BJ (cell line): ENCODE measurements at regions not wholly inside any gene's neighbourhood (a gene's known extent, or its start where the extent isn't known, plus 50 kb on each side); places are given as distances from the start of the nearest gene placed in this dataset.

Source experiments
- CTCF ChIA-PET: fragments of 350-600 bp; formaldehyde crosslinking; extraction: SDS; loops from one replicate; lab custom pipeline; 2021; ENCODE audit warnings: antibody characterized with exemption, inconsistent platforms; lab: Yijun Ruan, JAX
- POLR2A ChIA-PET: fragments of 300-600 bp; sonication (Branson Sonifier 250); formaldehyde crosslinking; extraction: SDS; loops from one replicate; lab custom pipeline; 2021; ENCODE audit warnings: antibody characterized with exemption; lab: Charles Lee
- DNase-seq: peaks from one replicate; pipeline ENCODE4 v3.0.0-alpha.2; 2011; ENCODE audit warnings: low read depth
- H3K27me3 ChIP-seq: 2 replicates; pipeline ENCODE4 v1.6.0; 2011; ENCODE audit warnings: low read length; ENCODE audit not compliant: control insufficient read depth, insufficient read depth
- H3K36me3 ChIP-seq: 2 replicates; pipeline ENCODE4 v1.5.1; 2011; ENCODE audit warnings: low read length; ENCODE audit not compliant: control insufficient read depth, insufficient read depth
- H3K4me3 ChIP-seq: 2 replicates; pipeline ENCODE4 v1.5.1; 2011; ENCODE audit warnings: low read depth, mild to moderate bottlenecking, control low read depth, low read length
- CTCF ChIP-seq: IDR thresholded peaks from 2 replicates; pipeline ENCODE4 v1.5.1; 2011; ENCODE audit warnings: low read depth, mild to moderate bottlenecking, control low read depth, inconsistent platforms, low read length, moderate library complexity; ENCODE audit not compliant: insufficient read depth

GRCh38 chr2:45337481-45337880 is 273.6 kb downstream of the SRBD1 start:
- Histone ChIP-seq H3K36me3 (no peaks in the 10 kb centered on the region), H3K27me3 (peaks cover 7% of the 10 kb centered on the region), H3K4me3 (no peak overlapping the region)
- CTCF ChIA-PET = no interaction called here
- POLR2A ChIA-PET = no interaction called here
- TF ChIP-seq CTCF = no peak
- DNase-seq = no peak

- ChIA-PET CTCF (no interaction called here), POLR2A (no interaction called here)
- H3K36me3 ChIP-seq = no peaks in the 10 kb centered on the region
- no peak overlapping the region for H3K4me3 ChIP-seq
- TF ChIP-seq CTCF = no peak
- no peak for DNase-seq
- H3K27me3 ChIP-seq = peaks cover 2% of the 10 kb centered on the region
These were observed 276.9 kb downstream of the SRBD1 start for GRCh38 chr2:45334205-45334604.

- ChIA-PET CTCF (interaction anchor here (0.8 to 1.6 kb wide), 3 partner anchors 9 to 581 kb away, joined by 3 to 6 read pairs (median 3); no protein-coding TSS in a partner anchor), POLR2A (no interaction called here)
- Histone ChIP-seq H3K4me3 (no peak overlapping the region), H3K36me3 (no peaks in the 10 kb centered on the region), H3K27me3 (no peaks in the 10 kb centered on the region; the same call in none of the 2 replicates)
- no peak for TF ChIP-seq CTCF
- no peak for DNase-seq
These were observed 278.5 kb downstream of the SRBD1 start for GRCh38 chr2:45332567-45332966.

GRCh38 chr2:45332094-45332493 is 279.0 kb downstream of the SRBD1 start:
- no peak for TF ChIP-seq CTCF
- Histone ChIP-seq H3K4me3 (no peak overlapping the region), H3K36me3 (no peaks in the 10 kb centered on the region), H3K27me3 (no peaks in the 10 kb centered on the region; the same call in none of the 2 replicates)
- CTCF ChIA-PET = interaction anchor here (0.8 to 1.6 kb wide), 3 partner anchors 10 to 580 kb away, joined by 3 to 6 read pairs (median 3); no protein-coding TSS in a partner anchor
- POLR2A ChIA-PET = no interaction called here
- DNase-seq = no peak

GRCh38 chr2:45331410-45331786 is 279.7 kb downstream of the SRBD1 start:
- ChIA-PET POLR2A (no interaction called here), CTCF (interaction anchor here (1.6 kb wide), 1 partner anchor 10 kb away, joined by 6 read pairs; no protein-coding TSS in a partner anchor)
- no peaks in the 10 kb centered on the region for H3K36me3 ChIP-seq
- no peak for TF ChIP-seq CTCF
- no peak for DNase-seq
- H3K4me3 ChIP-seq = no peak overlapping the region
- H3K27me3 ChIP-seq = no peaks in the 10 kb centered on the region; the same call in none of the 2 replicates
